GM18498 (cell line): ENCODE measurements at regions not wholly inside any gene's neighbourhood (a gene's known extent, or its start where the extent isn't known, plus 50 kb on each side); places are given as distances from the start of the nearest gene placed in this dataset.

Experiments used
- ATAC-seq: cut with Tn5 transposase; IDR thresholded peaks from one replicate; pipeline ENCODE4 v1.9.1; 2021; ENCODE audit warnings: mild to moderate bottlenecking, moderate library complexity; ENCODE audit not compliant: unreplicated experiment

DNA sequence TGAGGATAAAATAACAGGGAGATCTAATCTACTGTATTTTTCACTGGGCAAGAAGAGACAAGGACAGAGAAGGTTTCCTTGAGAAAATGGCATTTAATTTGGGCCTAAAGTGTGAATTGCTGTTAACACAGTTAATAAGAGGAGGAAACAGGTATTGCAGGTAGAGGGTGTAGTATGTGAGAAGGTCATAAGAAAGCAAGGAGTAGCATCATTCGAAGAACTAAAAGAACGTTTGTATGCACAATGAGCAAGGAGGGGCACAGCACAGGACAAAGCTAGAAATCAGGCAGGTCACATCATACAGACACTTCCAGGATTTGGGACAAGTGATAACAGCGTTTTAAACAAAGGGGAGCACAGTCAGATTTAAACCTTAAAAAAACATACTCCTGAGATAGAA is 85.1 kb upstream of the PLEKHA5 start:
- ATAC-seq = no peak

DNA sequence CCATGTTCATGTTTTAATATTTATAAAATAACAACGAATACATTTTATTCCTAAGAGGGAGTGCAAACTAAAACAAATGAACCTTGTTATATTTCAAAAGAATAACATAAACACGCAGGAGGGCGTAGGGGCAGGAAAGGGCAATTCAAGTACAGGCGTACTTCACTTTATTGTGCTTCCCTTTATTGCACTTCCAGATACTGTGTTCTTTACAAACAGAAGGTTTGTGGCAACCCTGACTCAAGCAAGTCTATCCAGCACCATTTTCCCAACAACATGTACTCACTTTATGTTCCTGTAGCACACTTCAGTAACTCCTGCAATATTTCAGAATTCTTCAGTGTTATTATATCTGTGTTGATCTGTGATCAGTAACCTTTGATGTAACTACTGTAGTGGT is 84.6 kb upstream of the PLEKHA5 start:
- ATAC-seq = no peak

DNA sequence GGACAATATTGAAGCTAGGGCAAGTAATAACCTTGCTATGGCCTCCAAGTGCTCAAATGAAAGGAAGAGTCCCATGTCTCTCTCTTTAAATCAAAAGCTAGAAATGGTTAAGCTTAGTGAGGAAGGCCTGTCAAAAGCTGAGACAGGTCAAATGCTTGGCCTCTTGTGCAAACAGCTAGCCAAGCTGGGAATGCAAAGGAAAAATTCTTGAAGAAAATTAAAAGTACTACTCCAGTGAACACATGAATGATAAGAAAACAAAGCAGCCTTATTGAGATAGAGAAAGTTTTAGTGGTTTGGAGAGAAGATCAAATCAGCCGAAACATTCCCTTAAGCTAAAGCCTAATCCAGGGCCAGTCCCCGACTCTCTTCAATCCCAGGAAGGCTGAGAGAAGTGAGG is 84.1 kb upstream of the PLEKHA5 start:
- ATAC-seq = no peak

DNA sequence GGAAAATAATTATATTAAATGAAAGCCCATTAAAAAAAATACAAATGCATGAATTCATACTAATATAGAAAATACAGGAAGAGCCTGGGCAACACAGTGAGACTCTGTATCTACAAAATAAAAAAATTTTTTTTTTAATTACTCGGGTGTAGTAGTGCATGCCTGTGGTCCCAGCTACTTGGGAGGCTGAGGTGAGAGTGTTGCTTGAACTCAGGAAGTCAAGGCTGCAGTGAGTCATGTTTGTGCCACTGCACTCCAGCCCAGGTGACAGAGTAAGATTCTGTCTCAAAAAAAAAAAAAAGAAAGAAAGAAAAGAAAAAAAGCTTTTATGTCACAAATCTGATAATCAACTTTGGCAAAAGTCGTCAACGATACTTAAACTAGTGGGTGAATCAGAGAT is 80.6 kb upstream of the PLEKHA5 start:
- no peak for ATAC-seq

DNA sequence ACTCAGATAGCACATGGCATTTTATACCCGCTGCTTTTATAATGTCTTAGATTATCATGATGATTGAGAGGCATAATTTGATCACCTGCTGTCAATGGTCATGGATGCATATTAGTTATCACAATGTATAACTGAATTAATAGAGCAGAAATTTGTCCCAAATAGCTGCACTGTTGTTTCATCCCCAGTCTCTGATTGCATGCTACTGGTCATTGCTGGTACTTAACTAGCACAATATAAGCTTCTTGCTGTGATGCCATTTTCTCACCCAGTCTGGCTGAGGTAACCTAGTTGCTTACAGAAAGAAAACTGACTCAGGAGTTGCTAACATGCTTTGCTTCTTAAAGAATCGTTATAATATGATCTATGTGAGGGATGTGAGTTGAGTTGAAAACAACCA is 76.8 kb upstream of the PLEKHA5 start:
- ATAC-seq = no peak

DNA sequence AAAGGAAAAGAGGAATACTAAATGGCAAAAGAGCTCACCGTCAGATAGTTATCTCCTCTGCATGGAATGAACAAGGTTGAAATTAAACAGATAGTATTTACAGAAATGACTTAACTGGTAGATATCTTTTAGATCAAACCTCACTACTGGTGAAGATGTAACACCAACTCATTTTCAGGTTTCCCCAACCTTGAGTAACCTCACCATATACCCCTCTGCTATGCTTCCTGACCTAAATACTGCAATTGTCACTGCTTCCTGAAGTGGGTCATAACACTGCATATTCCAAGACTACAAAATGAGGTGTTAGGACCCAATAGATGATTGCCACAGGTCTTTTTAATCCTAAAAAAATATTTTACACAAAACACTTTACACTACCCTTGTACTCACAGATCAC is 76.3 kb upstream of the PLEKHA5 start:
- no peak for ATAC-seq

DNA sequence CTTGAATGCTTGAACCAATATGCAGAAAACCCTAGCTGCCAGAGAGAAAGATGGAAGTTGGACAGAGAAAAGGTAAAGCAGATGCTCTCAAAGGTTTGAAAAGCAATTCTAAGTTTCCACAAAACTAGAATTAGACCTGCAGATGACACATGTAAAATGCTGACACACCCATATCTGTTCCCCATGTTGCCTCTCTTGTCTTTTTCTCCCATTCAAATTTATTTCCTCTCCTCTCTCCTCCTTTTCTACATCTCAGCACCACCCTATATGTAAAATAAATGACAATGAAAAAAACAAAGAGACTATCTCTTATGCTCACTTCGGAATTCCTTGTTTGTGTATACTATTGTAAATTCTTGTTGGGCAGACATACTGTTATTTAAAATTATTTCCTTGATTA is 75.5 kb upstream of the PLEKHA5 start:
- ATAC-seq = no peak

DNA sequence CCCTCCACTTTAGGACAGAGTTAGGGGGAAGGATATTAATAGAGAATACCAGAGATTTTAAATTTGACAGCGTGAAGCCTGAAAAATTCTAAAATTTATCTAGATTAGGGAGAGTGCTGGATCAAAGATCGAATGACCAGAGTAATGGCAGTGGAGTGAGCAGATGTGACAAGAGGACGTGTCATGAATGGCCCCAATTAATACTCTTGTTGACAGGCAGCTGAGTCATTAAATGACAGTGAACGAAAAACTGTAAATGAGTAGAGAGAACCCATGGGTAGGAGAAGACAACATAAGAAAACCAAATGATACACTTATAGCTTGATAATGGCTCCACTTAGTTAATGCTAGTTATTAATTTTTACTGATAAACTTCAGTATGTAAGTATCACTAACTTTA is 73.9 kb upstream of the PLEKHA5 start:
- no peak for ATAC-seq

DNA sequence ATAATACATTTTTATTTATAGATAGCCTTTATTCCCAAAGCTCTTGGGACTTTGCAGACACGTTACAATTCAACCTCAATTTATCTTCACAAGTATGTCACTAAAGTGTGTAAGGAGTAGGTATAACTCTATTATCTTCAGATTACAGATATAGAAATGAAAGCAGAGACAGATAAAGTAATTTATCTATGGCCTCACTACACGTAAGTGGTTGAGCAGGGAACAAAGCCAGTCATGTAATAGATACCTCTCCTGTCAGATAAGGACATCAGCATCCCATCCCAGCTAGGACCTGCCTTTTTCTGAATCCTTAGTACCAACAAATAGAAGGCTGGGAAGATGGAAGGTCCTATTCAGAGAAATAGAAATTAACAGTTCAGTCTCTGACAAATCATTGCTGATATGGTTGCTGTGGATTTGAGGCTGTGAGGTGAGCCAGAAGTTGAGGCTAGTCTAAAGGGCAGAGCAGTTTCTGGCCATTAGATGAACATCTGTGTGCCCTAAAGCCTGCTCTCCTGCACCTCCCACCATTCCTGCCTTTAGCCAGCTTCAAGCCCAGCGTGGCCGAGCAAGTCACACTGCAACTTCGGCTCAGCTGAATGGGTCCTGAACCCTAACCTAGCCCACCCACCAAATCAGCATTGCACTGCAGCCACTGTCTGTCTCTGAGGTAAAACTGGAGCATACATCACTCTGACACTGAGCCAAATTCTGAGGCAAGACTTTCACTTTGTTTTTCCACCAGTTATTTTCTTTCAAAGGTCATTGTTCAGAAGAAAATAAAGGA is 71.1 kb upstream of the PLEKHA5 start:
- ATAC-seq = no peak

DNA sequence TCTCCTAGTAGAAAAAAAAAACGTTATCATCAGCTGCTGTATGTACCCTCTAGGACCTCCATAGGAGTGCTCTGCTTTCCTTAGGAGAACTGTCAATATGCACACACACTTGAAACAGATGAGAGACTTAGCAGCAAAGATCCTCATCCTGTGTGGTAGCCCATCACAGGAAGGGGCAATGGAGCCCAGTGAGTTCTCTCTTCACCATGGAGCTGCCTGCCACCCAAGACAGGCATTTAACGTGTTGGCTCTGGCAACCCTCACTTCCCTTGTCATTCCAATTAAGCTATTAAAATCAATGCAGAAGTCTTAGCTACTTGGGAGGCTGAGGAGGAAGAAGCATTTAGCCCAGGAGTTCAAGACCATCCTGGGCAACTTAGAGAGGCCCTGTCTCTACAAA is 64.8 kb upstream of the PLEKHA5 start:
- ATAC-seq = no peak

DNA sequence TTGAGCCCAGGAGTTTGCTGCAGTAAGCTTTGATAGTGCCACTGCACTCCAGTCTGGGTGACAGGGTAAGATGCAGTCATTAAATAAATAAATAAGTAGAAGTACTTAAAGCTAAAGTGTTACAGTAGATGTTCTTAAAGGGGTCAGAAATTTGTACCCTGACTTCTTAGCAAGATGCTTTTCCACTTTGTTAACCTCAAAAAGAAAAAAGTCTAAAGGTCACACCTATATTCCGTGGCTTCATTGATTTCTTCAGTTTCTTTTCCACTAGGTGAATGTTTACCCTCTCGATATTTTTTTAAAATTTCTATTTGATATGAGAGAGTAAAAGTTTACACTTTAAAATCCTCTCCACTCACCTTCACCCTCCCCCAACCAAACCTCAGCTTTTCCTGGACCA is 64.3 kb upstream of the PLEKHA5 start:
- ATAC-seq = no peak

DNA sequence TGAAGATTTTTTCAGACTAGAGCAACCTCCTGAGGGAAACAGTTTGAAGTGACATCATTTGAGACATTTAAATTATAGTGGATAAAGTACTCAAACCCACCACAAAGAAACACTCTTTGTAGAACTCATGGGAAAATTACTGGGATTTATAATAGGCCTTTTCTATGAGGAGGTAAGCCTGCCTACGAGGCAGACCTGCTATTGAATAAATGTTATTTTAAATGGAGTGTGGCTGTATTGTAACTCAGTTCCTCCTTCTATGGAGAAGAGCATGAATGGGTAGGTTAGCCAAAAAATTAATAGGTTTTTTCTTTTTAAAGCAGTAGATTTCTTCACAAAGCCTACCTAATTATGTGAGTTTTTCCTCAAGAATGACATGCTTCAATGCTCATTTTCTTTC is 63.7 kb upstream of the PLEKHA5 start:
- ATAC-seq = no peak

DNA sequence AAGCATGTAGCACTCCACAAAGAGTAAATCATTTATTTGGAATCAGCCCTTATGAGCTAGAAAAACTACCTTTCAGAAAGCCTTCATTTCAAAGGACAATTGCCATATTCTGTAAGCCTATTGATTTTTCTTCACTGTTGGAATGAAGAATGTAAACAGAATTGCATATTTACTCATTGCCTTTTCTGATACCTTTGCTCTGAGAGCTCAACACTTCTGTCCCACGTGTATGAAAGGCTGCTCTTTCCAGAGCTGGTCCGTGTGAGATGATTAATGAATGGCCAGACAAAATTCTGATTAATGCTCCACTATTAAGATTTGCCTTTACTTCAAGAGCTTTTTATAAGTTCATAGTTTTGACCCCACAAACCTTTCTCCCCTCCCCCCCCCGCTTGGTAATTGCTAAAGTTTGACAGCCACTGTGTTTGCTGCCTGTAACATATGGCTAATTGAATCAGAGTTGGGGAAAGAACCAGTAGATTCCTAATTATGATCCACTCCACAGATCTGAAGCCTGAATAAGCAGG is 63.0 kb upstream of the PLEKHA5 start:
- no peak for ATAC-seq

DNA sequence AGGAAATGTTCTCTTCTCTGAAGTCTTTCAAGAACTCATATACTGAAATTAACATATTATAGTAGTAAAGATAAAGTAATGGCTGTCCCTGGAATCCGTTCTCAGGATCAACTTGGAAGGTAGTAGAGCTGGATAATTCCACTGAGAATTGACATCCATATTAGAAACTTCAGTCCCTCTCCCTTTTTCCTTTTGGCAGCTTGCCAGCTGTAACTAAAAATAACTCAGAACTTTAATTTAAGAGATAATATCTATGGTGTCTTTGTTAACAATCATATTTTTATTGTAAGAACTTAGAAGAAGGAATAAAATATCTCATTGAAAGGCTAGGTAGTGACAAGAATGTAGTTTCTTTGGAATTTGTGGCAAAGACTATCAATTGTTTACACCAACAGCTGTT is 61.4 kb upstream of the PLEKHA5 start:
- ATAC-seq = no peak

DNA sequence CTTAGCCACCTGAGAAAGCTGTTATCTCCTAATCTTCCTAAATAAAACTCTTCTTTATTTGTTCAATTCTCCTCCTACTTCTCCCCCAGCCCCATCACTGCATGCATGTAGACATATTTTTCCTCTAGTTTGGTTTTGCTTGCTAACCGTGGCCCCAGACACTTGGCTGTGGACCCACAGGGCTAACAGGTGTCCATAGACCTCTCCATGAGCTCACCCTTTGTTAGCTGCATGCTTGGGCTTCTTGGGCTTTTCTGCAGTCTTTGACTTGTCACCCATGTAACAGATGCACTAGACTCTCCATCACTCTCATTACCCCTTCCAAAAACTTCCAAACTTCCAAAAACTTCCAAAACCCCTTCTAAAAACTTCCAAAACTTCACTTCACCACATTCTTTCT is 59.2 kb upstream of the PLEKHA5 start:
- no peak for ATAC-seq

DNA sequence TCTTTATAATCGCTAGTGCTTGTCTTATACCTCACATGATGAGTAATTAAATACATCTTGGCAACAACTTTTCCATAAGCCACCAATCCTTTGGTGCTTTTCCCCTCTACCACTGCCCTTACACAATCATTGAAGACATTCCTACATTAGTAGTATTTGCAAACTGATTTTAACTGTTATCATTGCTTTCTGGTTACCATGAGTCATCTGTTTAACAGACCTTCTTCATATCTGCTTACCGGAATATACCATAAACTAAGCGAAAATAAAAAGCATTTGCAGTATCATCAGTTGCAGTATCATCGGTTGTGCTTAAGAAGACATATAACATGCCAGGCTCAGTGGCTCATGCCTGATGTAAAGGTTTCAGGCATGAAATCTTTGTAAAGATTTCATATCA is 54.8 kb upstream of the PLEKHA5 start:
- no peak for ATAC-seq

DNA sequence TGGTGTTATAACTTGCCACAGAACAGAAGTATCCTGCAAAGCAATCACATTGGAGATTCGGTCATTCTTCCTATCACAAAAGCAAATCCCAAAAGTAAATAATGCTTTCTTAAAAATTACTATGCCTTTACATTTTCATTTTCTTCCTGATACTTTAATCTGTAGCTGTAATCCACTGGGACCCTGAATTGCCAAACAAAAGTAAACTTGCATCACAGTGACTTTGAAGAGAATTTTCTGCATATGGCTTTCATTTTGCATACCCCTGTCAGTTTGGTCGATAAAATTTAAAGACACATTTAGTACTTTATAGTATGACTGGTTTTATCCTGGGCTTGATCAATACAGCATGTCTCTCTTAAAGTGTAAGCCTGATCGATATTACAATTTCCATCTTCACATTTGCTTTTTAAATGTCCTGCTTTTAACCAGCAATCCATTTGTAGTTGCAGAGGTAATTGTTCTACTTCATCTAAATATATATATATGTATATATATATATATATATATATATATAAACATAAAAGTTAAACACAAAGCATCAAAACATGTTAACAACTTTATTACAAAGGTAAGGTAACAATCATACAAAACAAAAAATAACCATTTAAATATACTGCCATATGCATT is 53.7 kb upstream of the PLEKHA5 start:
- no peak for ATAC-seq
